ENCODE measurements at regions not wholly inside any gene's neighbourhood (a gene's known extent, or its start where the extent isn't known, plus 50 kb on each side); places are given as distances from the start of the nearest gene placed in this dataset.
"Not testable (repeated sequence)": the region's sequence is repeated elsewhere in the genome, so short reads cannot be mapped to it uniquely, and the experiment has no call there.

GRCh38 chr20:6715401-6715941 lies 52.0 kb upstream of the BMP2 start:
- DNase-seq: no peak

- no peak for DNase-seq
Measured at GRCh38 chr20:6714279-6714711, 53.2 kb upstream of the BMP2 start.

- DNase-seq: no peak
Measured at GRCh38 chr20:6711951-6712649, 55.4 kb upstream of the BMP2 start.

DNA sequence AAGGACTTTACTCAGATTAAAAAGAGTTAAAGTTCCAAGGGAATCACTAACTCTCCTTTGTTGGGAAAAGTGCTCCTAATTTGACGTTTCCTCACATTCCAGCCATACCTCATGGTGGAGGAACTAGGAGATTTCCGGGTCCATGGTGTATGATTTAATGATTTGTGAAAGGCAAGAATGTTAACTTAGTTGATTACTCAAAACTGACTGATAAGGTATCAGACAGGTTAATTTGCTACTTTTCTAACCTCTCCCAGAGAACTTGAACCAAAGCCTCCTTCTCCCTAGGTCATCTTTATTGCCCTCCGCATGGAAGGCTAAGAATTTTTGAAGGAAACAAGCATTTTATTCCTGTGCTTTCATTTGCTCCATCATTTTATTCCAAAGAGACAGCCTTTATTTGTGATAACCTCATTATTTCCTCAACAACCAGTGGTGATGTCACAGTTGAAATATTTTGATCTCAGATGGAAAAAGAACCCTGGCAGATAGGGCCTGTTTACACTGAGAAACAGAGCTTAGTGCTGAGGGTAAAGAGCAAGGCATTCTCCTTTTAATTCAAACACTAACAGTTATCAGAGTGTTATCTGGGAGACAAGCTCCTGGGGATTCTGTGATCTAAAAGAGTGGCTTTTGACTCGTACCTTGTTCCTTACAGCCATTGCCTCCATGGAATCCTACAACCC lies 57.4 kb upstream of the BMP2 start:
- DNase-seq: no peak

GRCh38 chr20:6708010-6708409 lies 59.5 kb upstream of the BMP2 start:
- peak; percentile 87 for DNase-seq

- DNase-seq: no peak
Measured at GRCh38 chr20:6707321-6707831, 60.1 kb upstream of the BMP2 start.

- no peak for DNase-seq
Measured at GRCh38 chr20:6705926-6706548, 61.4 kb upstream of the BMP2 start.

DNA sequence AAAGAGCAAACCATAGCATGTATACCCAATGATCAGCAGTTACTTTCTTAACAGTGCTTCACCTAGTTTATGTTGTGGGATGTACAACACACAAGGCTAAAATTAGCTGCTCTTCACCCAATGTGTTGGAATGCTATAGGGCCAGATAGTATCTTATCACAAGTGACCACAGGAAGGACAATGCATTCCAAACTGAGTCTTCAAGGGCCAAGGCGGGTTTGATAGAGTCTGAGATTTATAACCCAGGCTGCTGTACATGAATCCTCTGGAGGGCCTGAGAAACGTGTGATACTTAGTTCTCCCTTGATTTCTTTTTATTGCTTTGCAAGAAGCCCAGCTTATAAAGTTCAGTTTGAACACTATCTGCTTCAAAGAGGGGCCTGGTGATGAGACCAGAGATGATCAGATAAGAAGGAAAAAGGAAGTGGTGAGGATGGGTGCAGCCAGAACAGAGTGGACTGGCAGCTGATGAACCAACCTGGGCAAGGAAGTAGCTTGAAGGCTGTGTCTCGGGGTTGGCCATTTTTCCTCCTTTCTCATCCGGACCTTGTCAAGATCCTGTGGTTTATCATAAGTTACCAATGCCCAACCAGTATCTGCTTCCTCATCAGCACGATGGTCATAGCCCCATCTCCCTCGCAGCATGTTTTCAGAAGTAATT lies 62.2 kb upstream of the BMP2 start:
- DNase-seq: no peak

GRCh38 chr20:6704132-6704861 lies 63.2 kb upstream of the BMP2 start:
- peak; percentile 77 for DNase-seq

GRCh38 chr20:6703656-6704055 lies 63.8 kb upstream of the BMP2 start:
- no peak for DNase-seq

DNA sequence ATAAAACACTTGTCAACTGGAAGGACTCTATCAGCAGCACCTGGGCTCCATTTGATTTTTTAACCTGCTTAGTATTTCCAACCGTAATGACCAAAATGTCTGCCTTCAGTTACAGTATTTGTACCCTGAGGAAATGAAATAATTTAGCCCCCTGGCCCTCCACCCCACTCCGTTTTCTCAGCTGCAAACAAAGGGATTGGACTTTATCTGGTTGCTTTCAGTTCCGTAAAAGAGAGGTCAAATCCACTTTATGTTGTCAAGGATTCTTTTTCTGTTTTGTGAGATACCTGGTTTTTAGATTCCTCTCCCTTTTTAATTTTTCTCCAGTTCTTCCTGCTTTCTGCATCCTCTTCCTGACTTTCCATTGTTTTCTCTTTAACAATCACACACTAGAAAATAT lies 64.4 kb upstream of the BMP2 start:
- no peak for DNase-seq

GRCh38 chr20:6702144-6702543 lies 65.3 kb upstream of the BMP2 start:
- no peak for DNase-seq

DNA sequence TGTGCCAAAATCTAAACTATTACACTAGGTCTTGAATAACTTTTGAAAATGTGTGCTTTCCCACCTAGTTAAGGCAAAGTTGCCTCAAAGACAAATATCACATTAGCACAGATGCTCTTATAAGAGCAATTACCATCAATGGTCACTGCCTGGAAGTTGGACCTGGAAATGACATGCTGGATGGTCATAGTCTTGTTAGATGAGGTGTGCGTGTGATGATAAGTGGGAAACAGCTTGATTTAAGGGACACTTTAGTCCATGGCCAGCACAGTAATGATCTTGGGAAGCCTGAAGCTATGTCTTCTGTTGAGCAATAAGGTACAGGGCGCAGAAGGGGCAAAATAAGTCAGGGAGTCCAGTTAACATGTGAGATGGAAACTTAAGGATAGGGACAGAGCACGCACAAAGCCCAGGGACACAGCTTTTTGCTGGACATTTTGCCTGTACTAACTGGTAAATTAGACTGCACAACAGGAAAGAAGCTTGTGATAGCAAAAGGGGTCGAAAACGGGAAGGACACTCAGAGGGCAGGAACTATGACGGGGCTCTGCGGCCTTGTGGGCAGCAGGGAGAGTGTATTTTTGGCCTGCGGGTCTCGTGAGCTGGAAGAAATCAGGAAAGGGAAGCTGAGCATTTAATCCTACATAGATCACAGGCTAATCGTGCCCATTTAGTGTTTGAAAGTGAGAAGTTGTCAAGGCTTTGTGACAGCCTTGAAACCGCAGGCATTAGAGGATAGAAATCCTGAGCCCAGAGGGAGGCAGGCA lies 66.7 kb upstream of the BMP2 start:
- no peak for DNase-seq

GRCh38 chr20:6699921-6700562 lies 67.4 kb upstream of the BMP2 start:
- no peak for DNase-seq

DNA sequence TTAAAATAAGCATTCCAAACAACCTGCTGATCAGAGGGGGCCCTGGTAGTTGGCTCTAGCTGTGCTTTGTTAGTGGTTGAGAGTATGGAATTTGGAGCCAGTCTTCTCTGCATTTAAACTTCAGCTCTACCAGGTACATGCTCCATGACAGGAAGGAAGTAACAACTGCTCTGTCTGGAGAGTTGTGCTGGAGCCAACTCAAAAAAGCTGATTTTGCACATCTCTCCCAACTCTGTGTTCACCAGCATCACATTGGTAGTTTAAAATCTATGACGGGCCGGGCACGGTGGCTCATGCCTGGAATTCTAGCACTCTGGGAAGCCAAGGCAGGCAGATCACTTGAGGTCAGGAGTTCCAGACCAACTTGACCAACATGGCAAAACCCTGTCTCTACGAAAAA lies 68.8 kb upstream of the BMP2 start:
- no peak for DNase-seq

GRCh38 chr20:6698056-6698455 lies 69.4 kb upstream of the BMP2 start:
- DNase-seq: no peak

- no peak for DNase-seq
Measured at GRCh38 chr20:6697228-6697972, 70.1 kb upstream of the BMP2 start.

DNA sequence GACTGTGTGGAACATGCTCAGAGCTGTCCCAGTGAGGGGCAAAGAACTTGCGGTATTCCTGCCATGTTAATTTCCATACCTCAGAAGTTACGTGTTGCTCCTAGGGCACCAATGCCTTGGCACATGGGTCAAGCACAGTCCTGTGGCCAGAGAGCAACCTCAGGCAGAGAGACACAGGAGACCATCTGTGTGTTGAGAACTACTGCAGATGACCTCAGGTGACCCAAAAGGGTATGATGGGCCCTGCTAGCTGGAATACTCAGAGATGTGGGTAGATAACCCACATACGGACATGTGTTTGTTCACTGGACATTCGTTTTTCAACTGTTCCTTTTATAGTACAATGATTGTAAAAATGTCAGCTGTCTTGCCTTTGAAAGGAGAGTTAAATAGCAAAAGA lies 71.5 kb upstream of the BMP2 start:
- DNase-seq: no peak

- not testable (repeated sequence) for DNase-seq
Measured at GRCh38 chr20:6693808-6694198, 73.7 kb upstream of the BMP2 start.

DNA sequence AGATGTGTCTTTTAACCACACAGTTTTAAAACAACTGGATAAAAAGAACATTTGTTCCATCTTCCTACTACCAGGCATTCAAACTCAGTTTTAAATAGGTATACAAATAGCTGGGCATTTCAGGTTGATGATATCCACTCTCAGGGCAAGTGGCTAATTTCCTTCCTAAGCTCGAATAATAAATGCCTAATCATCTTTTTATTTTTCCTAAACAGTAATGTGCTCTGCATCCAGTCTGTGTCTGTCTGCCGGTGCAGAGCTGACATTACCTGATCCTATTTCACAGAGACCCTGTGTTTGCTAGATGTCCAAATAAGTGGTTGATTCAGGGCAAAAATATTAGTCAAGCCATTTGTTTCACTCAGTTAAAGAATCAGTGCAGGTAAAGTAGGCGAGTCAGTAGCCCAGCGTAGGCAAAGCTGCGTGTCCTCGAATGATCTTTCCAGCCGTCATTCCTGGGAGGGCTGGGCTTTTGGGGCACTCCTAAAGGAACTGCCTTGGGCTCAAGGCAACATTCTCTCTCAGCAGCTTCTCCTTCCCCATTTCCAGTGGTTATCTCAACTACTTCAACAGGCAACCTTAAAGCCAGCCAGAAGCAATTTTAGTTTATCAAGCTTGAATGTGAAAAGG lies 74.2 kb upstream of the BMP2 start:
- DNase-seq: no peak

Measured in HCEC 1CT (cell line).